ENCODE measurements at regions not wholly inside any gene's neighbourhood (a gene's known extent, or its start where the extent isn't known, plus 50 kb on each side); places are given as distances from the start of the nearest gene placed in this dataset.

GRCh38 chr9:107136296-107136695 is 146.8 kb upstream of the RAD23B start:
- intact Hi-C loops (cut with DNase I; ENCODE audit: low total_unique reads), result loop anchor here (5.0 to 10.0 kb wide), 2 partner anchors 206 to 1629 kb away; no protein-coding TSS in a partner anchor
- ATAC-seq, result no peak
- TF ChIP-seq CTCF (IDR thresholded peaks at IDR 0.05 in 4 of 5, conservative IDR thresholded peaks at IDR 0.05 in 1 of 5) (no peak), POLR2A (IDR thresholded peaks at IDR 0.05) (no peak)

GRCh38 chr9:107137495-107138202 is 145.4 kb upstream of the RAD23B start:
- Histone ChIP-seq H3K27ac (no peak overlapping the region), H3K4me3 (no peak overlapping the region), H3K36me3 (no peaks in the 10 kb centered on the region), H3K4me1 (peaks cover 6 to 8% of the 10 kb centered on the region in 2 donors), H3K27me3 (no peaks in the 10 kb centered on the region), H3K9me3 (no peaks in the 10 kb centered on the region)
- ATAC-seq, result peak; percentile 65 to 75
- TF ChIP-seq CTCF (IDR thresholded peaks at IDR 0.05 in 4 of 5, conservative IDR thresholded peaks at IDR 0.05 in 1 of 5) (peak; percentile 52 to 70 (median 65)), POLR2A (IDR thresholded peaks at IDR 0.05) (no peak)
- intact Hi-C loops (cut with DNase I; ENCODE audit: low total_unique reads), result loop anchor here (5.0 to 10.0 kb wide), 2 partner anchors 205 to 1627 kb away; no protein-coding TSS in a partner anchor
- in situ Hi-C loops (cut with MboI; ENCODE audit: low sequenced_read_pairs in 4 of 4), result no loop called here
- DNase-seq, result no peak

More at GRCh38 chr9:107136296-107136695, 146.8 kb upstream of the RAD23B start:
- in situ Hi-C loops (cut with MboI; ENCODE audit: low sequenced_read_pairs in 4 of 4), result no loop called here
- H3K4me1 ChIP-seq, result no peaks in the 10 kb centered on the region
- no peaks in the 10 kb centered on the region for H3K9me3 ChIP-seq
- no peaks in the 10 kb centered on the region for H3K36me3 ChIP-seq
- H3K27ac ChIP-seq, result no peak overlapping the region
- no peak for DNase-seq
- H3K4me3 ChIP-seq, result no peak overlapping the region
- H3K27me3 ChIP-seq, result no peaks in the 10 kb centered on the region

GRCh38 chr9:107138261-107138992 is 144.7 kb upstream of the RAD23B start:
- TF ChIP-seq POLR2A (IDR thresholded peaks at IDR 0.05) (no peak), CTCF (IDR thresholded peaks at IDR 0.05 in 4 of 5, conservative IDR thresholded peaks at IDR 0.05 in 1 of 5) (no peak)
- Histone ChIP-seq H3K27me3 (no peaks in the 10 kb centered on the region), H3K9me3 (no peaks in the 10 kb centered on the region), H3K4me1 (peaks cover 13 to 14% of the 10 kb centered on the region in 2 donors), H3K36me3 (no peaks in the 10 kb centered on the region), H3K27ac (no peak overlapping the region), H3K4me3 (no peak overlapping the region)
- in situ Hi-C loops (cut with MboI; ENCODE audit: low sequenced_read_pairs in 4 of 4) (no loop called here), intact Hi-C loops (cut with DNase I; ENCODE audit: low total_unique reads) (loop anchor here (5.0 to 10.0 kb wide), 2 partner anchors 204 to 1626 kb away; no protein-coding TSS in a partner anchor)
- ATAC-seq (no peak), DNase-seq (no peak)

- DNase-seq (no peak), ATAC-seq (no peak)
- Histone ChIP-seq H3K9me3 (no peaks in the 10 kb centered on the region), H3K4me3 (no peak overlapping the region), H3K27me3 (no peaks in the 10 kb centered on the region), H3K36me3 (no peaks in the 10 kb centered on the region), H3K27ac (peak overlapping the region in 2 of 4 donors; percentile 8 to 38), H3K4me1 (peaks cover 13 to 18% of the 10 kb centered on the region in 2 donors)
- TF ChIP-seq POLR2A (IDR thresholded peaks at IDR 0.05), result no peak
- no peak for TF ChIP-seq CTCF (IDR thresholded peaks at IDR 0.05 in 4 of 5, conservative IDR thresholded peaks at IDR 0.05 in 1 of 5)
- in situ Hi-C loops (cut with MboI; ENCODE audit: low sequenced_read_pairs in 4 of 4), result no loop called here
- intact Hi-C loops (cut with DNase I; ENCODE audit: low total_unique reads), result loop anchor here (2.0 kb wide), 1 partner anchor 31 kb away; no protein-coding TSS in a partner anchor
Observed at GRCh38 chr9:107141967-107142366, 141.1 kb upstream of the RAD23B start.
